Epithelial cell of esophagus (primary cell): ENCODE measurements at regions not wholly inside any gene's neighbourhood (a gene's known extent, or its start where the extent isn't known, plus 50 kb on each side); places are given as distances from the start of the nearest gene placed in this dataset.

Source experiments
- DNase-seq: peaks from one replicate; pipeline ENCODE4 v3.0.0; 2010; ENCODE audit warnings: low read depth
- H3K4me3 ChIP-seq: 2 replicates; pipeline ENCODE4 v1.5.1; 2011; ENCODE audit warnings: mild to moderate bottlenecking, low read length, control low read depth
- TF ChIP-seq, protein P1 (sequence below): IDR thresholded peaks from 2 replicates; pipeline ENCODE4 v1.5.1; 2011; ENCODE audit warnings: low read depth, mild to moderate bottlenecking, low read length, control low read depth, inconsistent platforms; ENCODE audit not compliant: insufficient read depth; ENCODE audit errors: missing control alignments

DNA sequence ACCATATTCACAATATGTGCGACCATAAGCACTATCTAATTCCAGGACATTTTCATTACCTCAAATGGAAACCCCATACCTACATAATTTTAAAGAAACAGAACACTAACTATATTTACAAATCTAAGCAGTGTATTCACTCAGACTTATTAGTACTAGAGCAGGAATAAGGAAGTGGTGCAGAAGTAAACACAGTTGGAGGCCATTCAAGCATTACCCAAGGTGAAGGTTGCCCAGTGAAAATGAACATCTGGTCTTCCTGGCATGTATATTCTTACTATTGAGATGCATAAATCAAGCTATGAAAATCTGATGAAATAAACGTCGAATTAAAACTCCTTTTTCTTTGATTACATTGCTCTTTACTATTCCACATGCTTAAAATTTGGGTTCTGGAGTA lies 78.9 kb upstream of the TTC14 start:
- TF ChIP-seq, protein P1, sequence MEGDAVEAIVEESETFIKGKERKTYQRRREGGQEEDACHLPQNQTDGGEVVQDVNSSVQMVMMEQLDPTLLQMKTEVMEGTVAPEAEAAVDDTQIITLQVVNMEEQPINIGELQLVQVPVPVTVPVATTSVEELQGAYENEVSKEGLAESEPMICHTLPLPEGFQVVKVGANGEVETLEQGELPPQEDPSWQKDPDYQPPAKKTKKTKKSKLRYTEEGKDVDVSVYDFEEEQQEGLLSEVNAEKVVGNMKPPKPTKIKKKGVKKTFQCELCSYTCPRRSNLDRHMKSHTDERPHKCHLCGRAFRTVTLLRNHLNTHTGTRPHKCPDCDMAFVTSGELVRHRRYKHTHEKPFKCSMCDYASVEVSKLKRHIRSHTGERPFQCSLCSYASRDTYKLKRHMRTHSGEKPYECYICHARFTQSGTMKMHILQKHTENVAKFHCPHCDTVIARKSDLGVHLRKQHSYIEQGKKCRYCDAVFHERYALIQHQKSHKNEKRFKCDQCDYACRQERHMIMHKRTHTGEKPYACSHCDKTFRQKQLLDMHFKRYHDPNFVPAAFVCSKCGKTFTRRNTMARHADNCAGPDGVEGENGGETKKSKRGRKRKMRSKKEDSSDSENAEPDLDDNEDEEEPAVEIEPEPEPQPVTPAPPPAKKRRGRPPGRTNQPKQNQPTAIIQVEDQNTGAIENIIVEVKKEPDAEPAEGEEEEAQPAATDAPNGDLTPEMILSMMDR, result no peak
- no peak for DNase-seq
- H3K4me3 ChIP-seq, result no peak overlapping the region

DNA sequence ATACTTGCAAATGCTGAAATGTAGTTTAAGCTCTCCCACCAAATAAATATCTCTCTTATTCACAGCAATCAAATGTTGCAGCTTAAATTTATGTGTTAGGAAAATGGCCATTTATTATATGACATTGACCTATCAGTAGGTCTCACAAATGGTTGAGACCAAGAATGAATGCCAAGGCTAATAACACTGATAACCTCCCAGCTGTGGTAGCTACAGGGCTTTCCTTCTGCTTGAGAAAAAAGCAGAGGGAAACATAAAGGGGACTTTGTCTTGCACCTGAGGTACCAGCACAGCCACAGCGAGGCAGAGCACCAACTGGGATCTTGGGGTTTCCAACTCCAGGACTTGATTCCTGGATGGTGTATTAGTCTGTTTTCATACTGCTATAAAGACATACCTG lies 73.1 kb upstream of the TTC14 start:
- H3K4me3 ChIP-seq, result no peak overlapping the region
- TF ChIP-seq, protein P1, result no peak
- no peak for DNase-seq

DNA sequence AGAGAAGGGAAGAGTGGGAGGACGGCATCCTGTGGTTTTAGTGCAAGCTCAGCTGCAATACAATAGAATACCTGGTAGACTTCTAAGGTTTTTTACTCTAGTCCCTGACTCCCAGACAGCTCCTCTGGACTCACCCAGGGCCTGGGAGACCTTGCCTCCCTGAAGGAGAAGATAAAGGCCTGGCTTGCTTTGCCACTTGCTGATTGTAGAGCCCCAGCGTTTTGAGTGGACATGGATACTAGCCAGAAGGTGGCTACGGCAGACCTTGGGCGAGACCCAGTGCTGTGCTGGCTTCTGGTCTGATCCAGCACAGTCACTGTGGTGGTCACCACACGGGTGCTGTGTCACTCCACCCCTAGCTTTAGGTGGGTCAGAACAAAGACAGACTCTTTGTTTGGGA lies 72.2 kb upstream of the TTC14 start:
- no peak for DNase-seq
- TF ChIP-seq, protein P1, result no peak
- H3K4me3 ChIP-seq, result no peak overlapping the region

DNA sequence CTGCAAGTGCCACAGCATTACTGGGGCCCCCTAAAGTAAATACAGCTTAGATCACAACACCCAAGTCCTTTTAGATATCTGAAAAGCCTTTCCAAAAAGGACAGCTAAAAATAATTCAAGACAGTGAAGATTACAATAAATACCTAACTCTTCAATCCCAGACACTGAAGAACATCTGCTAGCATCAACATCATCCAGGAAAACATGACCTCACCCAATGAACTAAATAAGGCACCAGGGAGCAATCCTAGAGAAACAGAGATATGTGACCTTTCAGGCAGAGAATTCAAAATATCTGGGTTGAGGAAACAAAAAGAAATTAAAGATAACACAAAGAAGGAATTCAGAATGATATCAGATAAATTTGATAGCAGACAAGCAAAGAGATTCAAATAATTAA lies 71.7 kb upstream of the TTC14 start:
- H3K4me3 ChIP-seq, result no peak overlapping the region
- no peak for DNase-seq
- TF ChIP-seq, protein P1, result no peak

DNA sequence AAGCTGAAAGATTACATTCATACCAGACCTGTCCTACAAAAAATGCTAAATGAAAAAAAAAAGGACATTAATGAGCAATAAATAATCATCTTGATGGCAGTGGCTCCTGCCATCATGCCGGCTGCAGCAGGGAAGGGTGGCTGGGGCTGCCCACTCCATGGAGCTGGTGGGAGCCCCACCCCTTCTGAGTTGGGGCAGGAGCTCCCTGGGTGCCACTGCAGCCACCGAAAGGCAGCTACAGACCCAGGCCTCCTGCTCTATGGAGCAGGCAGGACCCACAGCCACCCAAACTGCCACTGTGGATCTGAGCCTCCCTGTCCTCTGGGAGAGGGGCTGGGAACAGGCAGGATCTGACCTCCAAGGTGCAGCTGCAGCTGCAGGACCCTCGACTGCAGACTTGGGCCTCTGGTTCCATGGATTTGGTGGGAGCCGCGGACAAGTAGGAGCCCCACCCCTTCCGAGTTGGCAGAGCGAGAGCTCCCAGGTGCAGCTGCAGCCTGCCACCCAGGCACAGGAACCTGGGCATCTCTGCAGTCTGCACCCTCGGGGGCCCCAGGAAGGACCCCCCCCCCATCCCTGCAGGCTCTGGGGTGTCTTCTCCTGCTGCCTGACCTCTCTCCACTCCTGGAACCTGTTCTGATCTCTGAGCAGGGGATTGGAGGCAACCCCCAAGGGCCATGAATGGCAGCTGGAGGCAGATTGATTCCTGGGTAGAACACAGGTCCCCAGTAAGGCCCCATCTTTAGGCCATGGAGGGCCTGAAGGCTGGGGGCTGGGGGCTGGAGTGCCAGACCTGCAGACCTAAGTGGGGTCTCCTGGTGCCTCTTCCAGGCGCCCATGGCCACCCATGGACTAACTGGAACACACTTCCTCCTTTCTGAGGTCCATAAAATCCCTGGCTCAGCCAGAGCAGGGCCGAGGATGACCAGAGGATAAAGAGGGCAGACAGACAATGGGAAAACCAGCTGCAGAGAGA lies 70.4 kb upstream of the TTC14 start:
- TF ChIP-seq, protein P1, result no peak
- no peak for DNase-seq

DNA sequence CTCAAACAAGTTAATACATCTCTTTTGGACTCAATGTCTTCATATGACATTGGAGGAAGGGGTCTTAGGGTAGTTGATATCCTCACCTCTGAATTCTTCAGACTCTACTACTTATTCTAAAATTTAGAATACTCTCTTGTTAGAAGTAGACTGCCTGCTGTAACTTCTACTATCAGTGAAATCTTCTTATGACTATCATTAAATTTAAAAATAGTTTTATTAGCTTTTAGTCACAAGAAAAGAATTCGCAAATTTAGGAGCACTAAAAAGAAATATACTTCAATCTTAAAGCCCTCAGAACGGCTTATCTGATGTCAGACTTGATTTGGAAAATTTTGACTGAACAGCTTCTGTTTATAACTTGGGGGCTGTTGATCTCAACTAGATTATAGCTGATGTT lies 67.1 kb upstream of the TTC14 start:
- no peak for DNase-seq
- TF ChIP-seq, protein P1, result no peak
- H3K4me3 ChIP-seq, result no peak overlapping the region

More for the DNA sequence above, 70.4 kb upstream of the TTC14 start:
- no peak overlapping the region for H3K4me3 ChIP-seq
